ENCODE measurements at regions not wholly inside any gene's neighbourhood (a gene's known extent, or its start where the extent isn't known, plus 50 kb on each side); places are given as distances from the start of the nearest gene placed in this dataset.

DNA sequence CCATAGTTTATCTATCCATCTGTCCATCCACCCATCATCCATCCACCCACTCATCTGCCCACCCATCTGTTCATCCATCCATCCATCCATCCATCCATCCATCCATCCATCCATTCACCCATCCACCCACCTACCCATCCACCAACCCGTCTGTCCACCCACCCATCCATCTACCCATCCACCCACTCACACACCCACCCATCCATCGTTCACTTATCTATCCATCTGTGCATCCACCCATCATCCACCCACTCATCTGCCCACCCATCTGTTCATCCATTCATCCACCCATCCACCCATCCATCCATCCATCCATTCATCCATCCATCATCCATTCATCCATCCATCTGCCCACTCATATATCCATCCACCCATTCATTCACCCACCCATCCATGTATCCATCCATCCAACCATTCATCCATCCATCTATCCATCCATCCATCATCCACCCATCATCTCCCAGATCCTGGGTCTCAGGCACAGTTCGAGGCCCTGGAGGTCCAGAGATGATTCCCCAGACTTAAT, 88.2 kb upstream of the WNT4 start:
- no peak for TF ChIP-seq NFIC (IDR thresholded peaks at IDR 0.05; ENCODE audit: low read length)
- no peak for TF ChIP-seq ZFP37 (CRISPR knock-in tag; IDR thresholded peaks at IDR 0.05; ENCODE audit: borderline replicate concordance)
- TF ChIP-seq EP300 (IDR thresholded peaks at IDR 0.05; ENCODE audit: low read depth in 2 of 2, low read length in 2 of 2): no peak
- no peak for TF ChIP-seq EP300 (CRISPR knock-in tag; IDR thresholded peaks at IDR 0.05; ENCODE audit: borderline replicate concordance)
- no peak for TF ChIP-seq SMAD1 (CRISPR knock-in tag; IDR thresholded peaks at IDR 0.05; ENCODE audit: borderline replicate concordance, low read depth)

Measured in HepG2 (cell line).